ENCODE measurements at regions not wholly inside any gene's neighbourhood (a gene's known extent, or its start where the extent isn't known, plus 50 kb on each side); places are given as distances from the start of the nearest gene placed in this dataset.

GRCh38 chr11:23953951-23954710 lies 542.7 kb upstream of the LUZP2 start:
- no peak for DNase-seq (ENCODE audit: low spot score)

DNA sequence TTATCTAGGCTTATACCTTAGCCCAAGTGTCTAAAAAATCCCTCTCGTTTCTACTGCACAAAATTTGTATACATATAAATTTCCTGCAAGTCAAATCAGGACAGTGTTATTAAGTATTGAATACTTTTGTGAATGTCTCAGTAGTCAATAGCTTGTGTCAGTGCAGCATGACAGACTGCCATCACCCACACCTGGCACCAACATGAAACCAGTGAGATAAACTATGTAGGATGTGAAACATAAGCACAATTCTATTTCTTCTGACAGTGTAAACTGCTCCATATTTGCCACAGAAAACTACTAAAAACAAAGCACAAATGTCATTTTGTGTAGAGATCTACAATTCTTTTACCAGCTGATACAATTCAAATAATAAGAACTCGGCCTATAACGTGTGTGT lies 542.1 kb upstream of the LUZP2 start:
- DNase-seq (ENCODE audit: low spot score), result no peak

DNA sequence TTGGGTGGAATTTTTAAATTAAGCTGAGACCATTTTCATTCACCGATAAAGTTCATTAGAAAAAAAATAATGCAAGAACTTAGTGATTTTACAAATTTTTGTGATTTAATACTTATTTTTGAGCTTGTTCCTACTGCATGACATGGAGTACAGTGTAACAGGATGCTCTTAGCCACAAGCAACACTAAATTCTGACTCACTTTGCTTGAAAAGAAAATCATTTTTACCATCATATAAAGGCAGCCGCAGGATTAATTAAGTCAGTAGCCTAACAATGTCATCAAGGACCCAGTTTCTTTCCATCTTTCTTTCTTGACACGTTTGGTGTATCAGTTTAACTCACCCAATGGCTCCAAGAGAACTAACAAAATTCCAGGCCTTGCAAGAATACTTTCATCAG lies 540.3 kb upstream of the LUZP2 start:
- no peak for DNase-seq (ENCODE audit: low spot score)

DNA sequence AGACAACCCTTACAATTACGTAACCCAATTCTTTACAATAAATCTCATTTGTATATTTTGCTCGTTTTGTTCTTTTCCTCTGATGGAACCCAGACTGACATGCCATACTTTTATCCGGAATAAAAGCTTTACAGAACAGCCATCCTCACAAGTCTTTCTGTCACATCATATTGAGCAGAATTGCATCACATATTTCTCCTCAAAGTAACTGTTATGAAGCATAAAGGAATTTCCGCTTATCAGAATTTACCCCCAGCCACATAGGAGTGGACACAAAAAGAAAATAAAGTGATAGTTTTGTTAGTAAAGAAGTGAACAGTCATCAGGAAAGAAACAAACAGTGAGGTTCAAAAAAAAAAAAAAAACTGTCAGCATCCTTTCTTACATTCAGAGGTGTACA lies 539.5 kb upstream of the LUZP2 start:
- DNase-seq (ENCODE audit: low spot score), result no peak

DNA sequence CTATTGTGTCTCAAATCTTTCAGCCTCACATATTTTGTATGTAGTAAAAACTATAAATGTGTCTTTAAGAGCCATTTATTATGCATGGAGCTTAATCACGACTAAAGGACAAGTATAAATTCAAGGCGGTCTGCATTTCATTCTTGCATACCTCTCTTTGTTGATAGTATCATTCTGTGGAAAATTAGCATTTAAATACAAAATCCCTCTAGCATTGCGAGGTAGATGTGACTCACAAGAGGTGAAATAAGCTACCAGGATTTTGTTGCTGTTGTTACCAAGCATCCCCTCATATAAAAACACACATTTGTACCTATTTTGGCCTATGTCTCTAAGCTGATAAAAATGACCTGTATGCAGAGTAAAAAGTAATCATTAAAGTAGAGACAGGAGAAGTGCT lies 537.4 kb upstream of the LUZP2 start:
- no peak for DNase-seq (ENCODE audit: low spot score)

- DNase-seq (ENCODE audit: low spot score), result no peak
Observed at GRCh38 chr11:23961503-23962338, 535.1 kb upstream of the LUZP2 start.

DNA sequence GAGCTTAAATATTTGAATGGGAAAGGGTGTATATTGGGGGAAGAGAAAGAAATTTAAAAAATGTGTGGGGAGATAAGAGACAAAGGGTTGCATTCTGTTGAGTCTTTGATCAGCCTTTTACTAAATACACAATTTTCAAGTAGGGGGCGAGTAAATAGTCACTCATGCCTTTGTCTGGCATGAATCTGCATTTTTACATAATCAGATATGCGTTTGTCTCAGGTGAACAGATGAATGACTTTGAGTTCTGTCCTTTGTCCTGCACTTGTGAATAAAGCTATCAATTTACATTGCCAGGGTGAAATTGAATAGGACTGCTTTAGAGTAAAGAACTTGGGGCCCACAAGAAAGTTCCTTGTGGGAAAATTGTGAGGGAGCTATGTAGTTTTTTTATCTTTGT lies 523.6 kb upstream of the LUZP2 start:
- DNase-seq (ENCODE audit: low spot score), result no peak

DNA sequence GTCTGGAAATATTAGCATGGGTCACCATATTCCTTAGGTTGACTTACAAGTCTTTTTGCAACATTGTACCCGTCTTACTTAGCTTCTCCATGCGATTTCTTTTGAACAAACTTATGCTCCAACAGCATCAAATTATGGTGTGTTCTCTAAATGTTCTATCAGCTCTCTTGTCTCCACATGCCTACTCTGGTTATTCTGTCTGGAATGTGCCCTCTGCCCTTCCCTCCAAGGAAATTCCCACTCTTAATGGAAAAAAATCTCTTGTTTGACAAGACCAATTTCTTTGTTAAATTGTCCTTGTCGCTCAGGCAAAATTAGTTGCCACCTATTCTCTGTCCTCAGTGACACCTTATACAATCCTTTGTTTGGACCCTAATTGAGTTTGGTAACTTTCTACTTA lies 522.8 kb upstream of the LUZP2 start:
- DNase-seq (ENCODE audit: low spot score), result no peak

- no peak for DNase-seq (ENCODE audit: low spot score)
Observed at GRCh38 chr11:23974601-23975000, 522.3 kb upstream of the LUZP2 start.

DNA sequence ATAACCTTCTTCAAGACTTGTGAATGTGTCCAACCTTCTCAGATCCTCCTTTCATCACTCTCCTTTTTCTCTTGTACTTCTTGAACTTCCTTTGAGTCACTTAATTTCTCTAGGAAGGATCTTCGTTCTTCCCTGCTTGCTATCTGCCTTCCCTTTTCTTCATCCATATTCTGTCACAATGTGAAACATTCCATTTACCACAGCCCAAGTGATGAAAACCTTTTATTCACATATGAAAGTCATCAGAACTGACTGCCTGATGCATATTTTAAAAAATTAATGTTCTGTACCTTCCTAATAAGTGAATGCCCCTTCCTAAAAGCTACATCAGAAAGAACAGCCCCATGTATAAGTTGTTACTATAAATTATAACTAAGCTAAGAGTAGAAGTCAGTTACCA lies 520.4 kb upstream of the LUZP2 start:
- no peak for DNase-seq (ENCODE audit: low spot score)

- no peak for DNase-seq (ENCODE audit: low spot score)
Observed at GRCh38 chr11:23976841-23977271, 520.0 kb upstream of the LUZP2 start.

- no peak for DNase-seq (ENCODE audit: low spot score)
Observed at GRCh38 chr11:23988381-23989006, 508.4 kb upstream of the LUZP2 start.

DNA sequence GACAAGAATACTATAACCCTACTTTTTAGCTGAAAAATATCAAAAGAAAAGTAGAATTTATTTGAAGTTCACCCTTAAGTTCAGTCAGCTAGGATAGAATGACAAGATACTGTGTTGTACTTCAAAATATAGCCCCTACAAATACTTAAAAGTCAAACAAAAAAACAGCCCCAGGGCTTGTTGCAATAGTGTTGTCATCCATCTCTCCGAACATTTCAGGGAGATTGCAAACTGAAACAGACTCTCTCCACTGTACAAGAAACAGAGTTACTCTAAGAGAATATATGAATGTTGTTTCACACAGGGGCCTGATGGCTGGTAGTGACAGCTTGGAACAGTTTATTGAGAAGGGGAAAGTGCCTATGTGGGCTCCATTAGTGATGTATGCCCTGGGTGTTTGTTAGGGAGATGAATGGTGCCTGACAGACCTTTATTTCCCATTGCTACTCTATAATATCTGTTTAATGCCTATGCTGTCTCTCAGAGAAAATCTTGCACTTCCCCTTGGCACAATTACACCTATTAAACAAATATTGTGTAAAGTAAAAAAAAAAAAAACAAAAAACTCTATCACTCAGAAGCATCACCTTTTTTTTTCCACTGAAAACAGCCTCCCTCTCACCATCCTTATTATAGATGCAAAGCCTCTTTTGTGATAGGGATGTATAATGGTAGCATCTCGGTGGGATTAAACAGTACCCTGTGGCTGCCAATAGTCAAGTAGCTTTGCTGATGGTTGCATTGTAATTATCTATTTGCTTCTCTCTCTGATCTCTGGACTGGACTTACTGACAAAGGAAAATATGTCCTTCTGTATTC lies 506.3 kb upstream of the LUZP2 start:
- DNase-seq (ENCODE audit: low spot score), result no peak

- DNase-seq (ENCODE audit: low spot score), result no peak
Observed at GRCh38 chr11:23991165-23991539, 505.7 kb upstream of the LUZP2 start.

GRCh38 chr11:23995891-23996290 lies 501.0 kb upstream of the LUZP2 start:
- DNase-seq (ENCODE audit: low spot score), result no peak

- DNase-seq (ENCODE audit: low spot score), result no peak
Observed at GRCh38 chr11:23997356-23997755, 499.5 kb upstream of the LUZP2 start.

GRCh38 chr11:24005202-24005876 lies 491.5 kb upstream of the LUZP2 start:
- no peak for DNase-seq (ENCODE audit: low spot score)

GRCh38 chr11:24043842-24044241 lies 453.0 kb upstream of the LUZP2 start:
- no peak for DNase-seq (ENCODE audit: low spot score)

DNA sequence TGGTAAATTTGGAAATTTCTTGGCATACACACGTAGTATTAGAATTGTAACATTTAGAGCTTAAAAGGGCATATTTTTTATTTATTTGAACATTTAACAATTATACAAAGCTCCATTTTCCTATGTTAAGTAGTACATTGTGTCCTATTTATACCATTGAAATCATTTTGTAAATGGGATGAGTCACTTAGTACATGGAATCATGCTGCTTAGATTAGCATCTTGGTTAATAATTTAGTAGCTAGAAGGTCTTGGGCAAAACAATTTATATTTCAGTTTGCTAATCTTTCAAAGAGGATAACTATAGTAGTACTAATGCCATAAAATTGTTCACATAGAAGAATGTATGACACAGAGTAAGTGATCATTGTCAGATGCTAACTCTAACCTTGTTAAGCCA lies 450.1 kb upstream of the LUZP2 start:
- DNase-seq (ENCODE audit: low spot score), result no peak

GRCh38 chr11:24056051-24056450 lies 440.8 kb upstream of the LUZP2 start:
- DNase-seq (ENCODE audit: low spot score), result no peak

DNA sequence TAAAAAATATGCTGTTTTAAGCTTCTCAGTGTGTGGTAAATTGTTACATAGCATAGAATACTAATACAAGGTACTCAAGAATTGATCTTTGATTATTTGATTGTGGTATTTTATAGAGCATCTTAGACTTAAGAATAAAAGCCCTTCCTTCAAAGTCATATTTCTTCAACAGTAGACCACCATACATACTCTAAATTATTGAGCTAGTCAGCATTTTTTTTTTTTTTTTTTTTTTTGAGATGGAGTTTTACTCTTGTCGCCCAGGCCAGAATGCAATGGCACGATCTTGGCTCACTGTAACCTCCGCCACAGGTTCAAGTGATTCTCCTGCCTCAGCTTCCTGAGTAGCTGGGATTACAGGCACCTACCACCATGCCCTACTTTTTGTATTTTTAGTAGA lies 436.7 kb upstream of the LUZP2 start:
- DNase-seq (ENCODE audit: low spot score), result no peak
